CD4-positive, alpha-beta T cell treated with Interleukin-4 for 4 hours (primary cell): ENCODE measurements at regions not wholly inside any gene's neighbourhood (a gene's known extent, or its start where the extent isn't known, plus 50 kb on each side); places are given as distances from the start of the nearest gene placed in this dataset.
A peak's percentile ranks its signal among the peaks of the same experiment; 100 is the strongest.
"Not testable (repeated sequence)": the region's sequence is repeated elsewhere in the genome, so short reads cannot be mapped to it uniquely, and the experiment has no call there.

Experiments
- DNase-seq: peaks from one replicate; pipeline ENCODE4 v3.0.0-alpha.2; 2020

DNA sequence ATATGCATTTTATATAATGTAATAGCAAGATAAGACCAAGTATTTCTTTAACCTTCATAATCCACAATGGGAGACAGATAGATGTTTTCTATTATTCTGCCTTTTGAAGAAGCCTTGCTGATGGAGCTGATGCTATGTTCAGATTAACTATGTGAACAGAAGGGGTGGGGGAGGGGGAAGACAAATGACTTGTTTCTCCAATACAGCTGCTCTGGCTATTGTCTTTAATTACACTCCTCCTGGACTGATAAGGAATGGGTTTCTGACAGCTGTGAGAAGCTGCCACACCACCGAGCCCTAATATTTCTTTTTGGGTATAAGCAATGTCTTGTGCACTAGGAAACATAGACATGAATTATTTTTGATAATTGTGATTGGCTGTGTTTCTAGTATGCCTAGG, 62.0 kb downstream of the CAVIN4 start:
- no peak for DNase-seq

DNA sequence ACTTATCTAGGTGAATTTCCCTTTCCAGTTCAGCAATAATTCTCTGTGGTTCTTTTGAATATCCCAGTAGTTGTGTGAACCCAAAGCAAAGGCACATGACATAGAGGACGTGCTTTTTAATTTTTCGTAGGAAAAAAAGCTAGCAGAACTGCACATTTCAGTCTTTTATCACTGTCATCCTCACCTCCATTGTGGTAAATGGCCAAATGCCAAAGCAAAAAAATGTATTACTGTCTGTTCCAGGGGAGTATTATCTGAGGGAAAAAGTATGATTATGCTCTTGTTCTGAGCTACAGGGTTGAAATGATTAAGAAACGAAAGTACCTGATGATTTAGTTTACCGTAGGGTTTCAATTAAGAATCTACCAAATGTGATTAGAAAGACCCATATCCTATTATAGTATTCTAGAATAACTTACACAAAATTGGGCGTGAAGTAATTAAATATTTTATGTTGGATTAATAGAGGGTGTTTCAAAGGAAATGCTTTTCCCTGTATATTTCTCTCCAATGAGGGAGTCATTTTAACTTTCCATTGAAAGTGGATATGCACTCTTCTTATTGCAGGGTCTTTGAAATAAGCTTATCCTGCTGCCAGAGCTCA, 62.7 kb downstream of the CAVIN4 start:
- DNase-seq, result no peak

DNA sequence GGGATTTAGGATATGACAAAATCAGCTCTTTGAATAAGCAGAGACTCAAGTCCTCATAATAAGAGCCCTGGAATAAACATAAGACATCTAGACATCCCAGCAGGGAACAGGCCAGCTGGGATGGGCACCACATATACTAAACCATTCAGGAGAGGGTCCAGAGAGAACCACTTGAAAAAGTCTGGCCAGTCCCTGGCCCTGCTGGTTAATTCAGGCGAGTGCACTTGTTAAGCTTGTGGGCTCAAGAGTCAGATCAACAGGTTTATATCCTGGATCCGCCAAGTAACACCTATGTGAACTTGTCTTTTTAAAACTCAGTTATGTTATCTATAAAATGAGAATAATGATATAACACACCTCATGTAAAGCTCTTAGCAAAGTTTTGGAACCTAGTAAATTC, 63.3 kb downstream of the CAVIN4 start:
- DNase-seq, result no peak

DNA sequence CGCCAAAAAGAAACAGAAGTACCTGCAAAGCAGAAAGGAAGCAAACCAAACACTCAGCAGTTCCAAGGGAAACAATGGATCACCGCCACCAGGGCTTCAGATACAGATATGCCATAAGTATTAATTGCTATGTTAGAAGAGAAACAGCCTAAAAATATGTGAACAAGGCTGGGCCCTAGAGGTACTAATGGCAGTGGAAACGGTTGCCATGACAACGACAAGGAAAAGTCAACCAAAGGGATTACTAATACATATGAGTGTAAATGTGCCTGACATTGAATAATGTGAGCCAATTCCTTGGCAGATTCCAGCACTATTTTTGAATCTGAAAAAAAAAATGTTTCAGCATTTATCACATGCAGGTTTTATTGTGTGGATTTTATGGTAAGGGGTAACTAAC, 75.0 kb downstream of the CAVIN4 start:
- no peak for DNase-seq

DNA sequence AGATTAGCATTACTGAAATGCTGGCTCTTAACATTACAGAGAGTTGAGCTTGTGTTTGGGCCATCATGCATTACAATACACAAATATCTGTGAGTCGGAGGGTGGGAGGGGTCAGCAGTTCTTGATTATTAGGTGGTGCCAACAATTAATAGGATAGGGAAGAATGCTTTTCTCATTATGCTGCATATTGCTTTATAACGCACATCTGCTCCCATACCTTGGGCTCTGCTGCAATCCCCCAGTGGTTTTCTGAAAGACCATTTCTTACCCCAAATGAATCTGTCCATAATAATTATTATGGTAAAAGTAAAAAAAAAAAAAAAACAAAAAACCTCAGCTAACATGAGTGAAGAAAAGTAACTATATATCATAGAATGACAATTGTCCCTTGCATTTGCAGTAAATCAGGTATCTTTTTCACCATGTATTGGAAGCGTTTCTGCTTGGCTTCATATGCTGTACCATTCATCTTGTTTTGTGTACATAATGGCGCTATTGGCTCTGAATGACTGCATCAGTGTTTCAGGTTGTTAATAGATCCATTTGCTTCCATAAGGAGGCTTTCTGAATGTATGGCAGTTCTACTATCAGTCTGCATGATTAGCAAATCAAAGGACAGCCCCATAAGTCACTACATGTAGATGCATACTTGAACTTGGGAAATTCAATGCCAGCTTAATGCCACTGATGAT, 75.9 kb downstream of the CAVIN4 start:
- DNase-seq, result no peak

DNA sequence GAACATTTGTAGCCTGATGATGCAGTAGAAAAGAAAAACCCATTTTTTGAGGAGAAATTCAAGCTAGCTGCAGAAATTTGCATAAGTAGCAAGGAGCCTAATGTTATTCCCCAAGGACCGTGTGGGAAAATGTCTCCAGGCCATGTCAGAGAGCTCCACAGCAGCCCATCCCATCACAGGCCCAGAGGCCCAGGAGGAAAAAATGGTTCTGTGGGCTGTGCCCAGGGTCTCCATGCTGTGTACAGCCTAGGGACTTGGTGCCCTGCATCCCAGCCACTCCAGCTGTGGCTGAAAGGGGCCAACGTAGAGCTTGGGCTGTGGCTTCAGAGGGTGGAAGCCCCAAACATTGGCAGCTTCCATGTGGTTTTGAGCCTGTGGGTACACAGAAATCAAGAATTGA, 79.0 kb downstream of the CAVIN4 start:
- DNase-seq, result not testable (repeated sequence)

DNA sequence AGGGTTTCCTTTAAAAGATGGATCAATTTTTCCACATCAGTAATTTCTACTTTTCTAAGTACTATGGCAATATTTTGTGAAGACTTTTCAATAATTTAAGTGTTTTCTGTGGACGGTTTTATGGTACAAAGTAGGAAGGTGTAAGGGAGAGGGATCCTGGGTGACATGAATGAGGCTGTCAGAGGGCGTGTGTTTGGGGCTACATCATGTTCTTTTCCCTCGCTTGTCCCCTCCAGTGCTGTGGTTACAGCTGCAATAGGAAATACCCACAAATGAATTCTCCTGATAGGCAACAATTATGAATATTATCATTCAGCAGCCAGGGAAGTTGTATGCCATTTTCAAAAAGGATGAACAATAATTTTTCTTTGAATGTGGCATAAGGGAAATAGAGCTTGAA, 83.8 kb downstream of the CAVIN4 start:
- no peak for DNase-seq

DNA sequence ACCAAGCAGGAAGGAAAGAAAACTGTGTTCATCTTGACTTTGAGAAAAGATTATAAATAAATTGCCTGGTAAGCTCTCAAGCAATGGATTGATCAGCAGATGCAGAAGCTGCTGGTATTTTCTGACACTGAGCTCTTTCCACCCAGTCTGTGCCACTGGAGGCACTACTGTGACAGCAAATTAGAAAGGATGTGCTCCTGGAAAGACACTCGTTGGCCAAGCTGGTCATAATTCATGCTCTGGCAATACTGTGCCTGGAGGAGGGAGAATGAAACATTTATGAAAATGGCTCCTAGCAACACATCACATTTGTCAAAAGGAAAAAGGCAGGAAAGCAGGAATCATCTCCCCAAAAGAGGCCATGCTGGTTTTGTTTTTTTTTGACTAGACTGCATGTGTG, 84.2 kb downstream of the CAVIN4 start:
- no peak for DNase-seq

DNA sequence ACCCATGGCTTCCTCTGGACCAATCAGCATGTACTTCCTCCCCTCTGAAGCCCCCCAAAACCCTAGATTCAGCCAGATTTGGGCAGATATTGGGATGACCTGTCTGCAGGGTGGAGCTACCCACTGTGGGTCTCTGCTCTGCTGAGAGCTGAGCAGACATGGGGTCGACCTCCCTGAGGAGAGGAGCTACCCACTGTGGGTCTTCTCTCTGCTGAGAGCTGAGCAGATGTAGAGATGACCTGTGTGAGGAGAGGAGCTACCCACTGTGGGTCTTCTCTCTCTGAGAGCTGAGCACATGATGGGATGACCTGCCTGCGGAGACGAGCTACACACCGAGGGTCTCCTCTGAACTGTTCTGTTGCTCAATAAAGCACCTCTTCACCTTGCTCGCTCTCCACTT, 89.6 kb downstream of the CAVIN4 start:
- no peak for DNase-seq

DNA sequence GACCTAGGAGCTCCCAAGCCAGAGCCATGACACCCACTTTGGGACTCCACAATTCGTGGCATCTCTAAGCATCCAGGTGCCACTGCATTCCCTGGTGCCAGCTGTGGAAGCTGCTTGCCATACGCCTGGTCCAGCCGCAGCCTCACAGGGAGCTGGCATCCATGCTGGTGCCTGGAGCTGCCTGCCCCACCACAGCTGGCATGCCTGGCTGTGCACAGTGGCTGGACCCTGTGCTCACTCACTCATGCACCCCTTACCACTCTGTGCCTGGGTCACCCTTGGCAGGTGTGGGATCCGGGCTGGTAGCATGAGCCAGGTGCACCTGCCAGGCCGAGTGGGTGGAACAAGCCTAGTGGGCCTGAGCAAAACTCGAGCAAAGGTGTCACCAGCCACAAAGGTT, 90.1 kb downstream of the CAVIN4 start:
- no peak for DNase-seq

DNA sequence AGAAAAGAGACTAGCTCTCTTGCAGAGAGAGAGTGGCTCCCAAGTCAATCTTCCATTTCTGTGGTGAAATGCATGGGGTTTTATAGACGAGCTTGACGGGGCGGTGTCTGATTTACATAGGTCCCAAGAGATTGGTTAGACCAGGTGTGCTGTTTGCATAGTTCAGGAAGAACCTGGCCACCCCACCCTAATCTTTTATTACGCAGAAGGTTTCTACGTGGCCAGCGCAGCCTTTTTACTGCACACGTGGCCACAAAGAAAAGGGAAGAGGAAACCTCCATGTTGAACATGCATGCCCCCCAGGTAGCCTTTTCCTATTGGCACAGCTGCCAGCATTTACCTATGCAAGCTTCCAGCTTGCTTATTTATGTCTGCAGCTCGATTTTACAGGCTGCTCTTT, 92.1 kb downstream of the CAVIN4 start:
- no peak for DNase-seq

DNA sequence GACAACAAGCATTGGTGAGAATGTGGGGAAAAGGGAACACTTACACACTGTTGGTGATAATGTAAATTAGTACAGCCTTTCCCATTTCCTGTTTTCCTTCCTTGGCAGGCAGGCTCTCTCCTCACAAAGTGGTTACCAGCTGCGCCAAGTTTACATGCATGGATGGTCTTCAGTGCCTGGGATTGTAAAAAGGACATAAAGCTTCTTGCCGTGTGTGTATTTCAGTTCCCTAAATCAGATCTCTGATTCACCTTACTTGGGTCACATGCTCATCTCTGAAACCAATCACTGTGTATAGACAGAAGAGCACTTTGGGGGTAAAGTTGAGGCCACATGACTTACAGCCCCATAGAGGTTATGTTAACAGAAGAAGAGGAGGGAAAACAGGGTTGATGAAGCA, 92.8 kb downstream of the CAVIN4 start:
- no peak for DNase-seq

DNA sequence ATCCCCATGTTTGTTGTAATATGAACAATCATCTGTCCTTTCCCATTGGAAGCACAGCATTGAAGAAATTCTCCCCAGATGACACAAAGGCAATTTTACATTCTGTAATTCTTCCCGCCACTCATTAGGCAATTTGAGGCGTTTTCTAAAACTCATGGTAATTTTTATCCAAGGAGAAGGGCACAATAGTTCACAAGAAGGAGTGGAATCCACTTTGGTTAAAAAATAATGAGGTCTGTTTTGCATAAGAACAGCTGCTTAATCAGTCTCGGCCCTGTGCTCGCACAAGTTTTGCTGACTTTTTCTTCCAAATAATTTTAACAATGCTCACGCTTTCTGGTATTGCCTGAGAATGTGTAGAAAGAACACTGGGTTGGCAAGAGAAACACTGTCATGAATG, 94.0 kb downstream of the CAVIN4 start:
- no peak for DNase-seq

DNA sequence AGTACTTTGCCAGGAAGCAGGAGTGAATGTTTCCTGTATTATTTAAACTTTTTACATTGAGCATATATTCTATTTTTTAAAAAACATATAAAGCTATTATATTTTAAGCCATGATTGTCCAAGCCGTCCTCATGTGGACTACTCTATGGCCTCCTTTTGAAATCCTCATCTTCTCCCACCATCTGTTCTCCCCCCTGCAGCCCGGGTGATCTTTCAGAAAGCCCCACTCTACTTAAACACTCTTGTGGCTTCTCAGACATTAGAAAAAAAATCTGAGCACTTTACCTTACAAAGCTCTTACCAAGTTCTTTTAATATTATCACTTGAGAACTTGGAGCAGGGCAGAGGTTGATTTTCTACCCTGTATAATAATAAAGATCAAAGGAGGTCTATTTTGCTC, 95.4 kb downstream of the CAVIN4 start:
- no peak for DNase-seq

DNA sequence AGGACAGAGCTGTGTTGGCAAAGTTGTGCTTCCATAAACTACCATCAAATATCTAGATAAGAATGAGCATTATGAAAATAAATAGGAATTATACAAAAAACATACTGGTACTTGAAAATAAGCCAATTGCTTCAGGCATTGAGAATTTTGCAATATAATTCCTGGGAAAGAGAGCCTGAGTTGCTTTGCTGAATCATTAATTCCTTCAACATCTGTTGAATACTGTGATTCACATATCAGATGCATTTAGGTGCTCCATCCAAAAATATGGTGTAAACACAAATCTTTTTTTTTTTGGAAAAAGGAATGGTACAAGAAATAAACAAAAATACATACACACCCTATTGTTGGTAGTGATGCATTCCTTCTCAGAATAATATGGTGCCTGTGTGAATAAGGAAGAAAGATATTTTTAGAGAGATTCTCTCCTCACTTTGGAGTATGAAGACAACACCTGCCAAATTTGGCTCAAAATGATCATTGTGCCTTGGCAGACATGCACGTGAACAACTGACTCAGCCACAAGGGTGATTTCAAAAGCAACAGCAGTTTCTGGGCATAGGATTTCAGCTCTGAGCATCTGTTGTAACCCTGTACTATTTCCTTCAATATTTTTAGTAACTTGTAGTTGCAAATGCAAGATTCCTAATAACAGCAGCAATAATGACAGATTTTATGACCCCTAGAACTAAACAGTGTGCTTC, 96.7 kb downstream of the CAVIN4 start:
- DNase-seq, result no peak

DNA sequence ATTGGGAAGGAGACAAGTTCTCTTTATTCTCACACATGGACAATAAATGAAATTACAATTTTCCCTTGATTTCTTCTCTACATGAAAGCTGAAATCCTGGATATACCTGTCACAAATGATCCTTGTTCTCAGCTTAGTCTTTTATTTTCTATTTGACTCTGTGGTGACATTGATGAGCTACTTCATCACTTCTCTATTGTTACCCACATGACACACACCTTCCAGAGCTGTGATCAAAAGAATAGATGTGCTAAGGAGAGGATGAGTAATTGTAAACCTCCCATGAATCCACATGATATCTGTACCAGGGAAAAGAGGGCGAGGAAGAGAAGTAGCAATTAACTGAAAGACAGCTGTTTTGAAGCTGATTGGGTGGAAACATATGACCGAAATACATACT, 102.0 kb downstream of the CAVIN4 start:
- DNase-seq, result no peak

DNA sequence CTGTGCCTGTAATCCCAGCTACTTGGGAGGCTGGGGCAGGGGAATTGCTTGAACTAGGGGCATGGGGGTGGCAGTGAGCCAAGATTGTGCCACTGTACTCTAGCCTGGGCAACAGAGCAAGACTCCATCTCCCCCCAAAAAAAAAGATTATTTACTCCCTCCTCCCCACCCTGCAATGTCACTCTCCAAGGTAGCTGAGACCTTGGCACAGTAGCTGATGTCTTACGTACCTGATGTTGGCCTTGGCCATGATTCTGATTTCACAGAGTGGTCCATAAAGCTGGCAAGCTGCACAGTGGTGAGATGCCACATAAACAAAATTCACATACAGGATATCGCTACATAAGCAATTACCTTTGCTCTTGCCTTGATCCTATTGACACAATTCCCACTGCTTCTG, 108.5 kb downstream of the CAVIN4 start:
- no peak for DNase-seq

DNA sequence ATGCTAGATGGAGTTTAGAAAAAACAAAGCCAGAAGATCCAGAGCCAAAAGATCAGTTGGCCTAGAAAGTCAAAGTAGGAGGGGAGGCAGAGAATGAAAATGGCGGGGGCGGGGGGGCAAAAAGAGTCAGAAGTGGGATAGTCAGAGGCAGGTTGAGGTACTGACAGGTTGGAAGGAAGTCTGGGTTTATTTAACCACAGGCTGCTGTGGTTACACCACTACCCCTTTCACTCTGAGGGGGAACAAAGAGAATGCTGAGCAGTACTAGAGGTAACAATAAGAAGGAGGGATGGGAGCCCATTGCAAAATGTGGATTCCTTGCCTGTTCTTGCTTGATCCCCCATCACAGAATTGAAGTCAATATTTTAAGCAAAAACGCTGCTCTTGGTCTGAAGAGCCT, 111.8 kb downstream of the CAVIN4 start:
- no peak for DNase-seq

DNA sequence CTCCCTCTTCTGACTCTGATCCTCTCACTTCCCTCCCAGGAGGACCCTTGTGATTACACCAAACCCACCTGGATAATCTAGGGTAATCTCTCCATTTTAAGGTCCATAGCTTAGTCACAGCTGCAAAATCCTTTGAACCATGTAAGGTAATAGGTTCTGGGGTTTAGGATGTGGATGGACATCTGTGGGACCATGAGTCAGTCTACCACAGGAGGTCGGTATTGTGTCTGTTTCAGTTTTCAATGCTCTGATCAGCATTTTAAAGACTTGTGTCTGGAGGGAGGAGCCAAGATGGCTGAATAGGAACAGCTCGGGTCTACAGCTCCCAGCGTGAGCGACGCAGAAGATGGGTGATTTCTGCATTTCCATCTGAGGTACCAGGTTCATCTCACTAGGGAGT, 112.6 kb downstream of the CAVIN4 start:
- no peak for DNase-seq

DNA sequence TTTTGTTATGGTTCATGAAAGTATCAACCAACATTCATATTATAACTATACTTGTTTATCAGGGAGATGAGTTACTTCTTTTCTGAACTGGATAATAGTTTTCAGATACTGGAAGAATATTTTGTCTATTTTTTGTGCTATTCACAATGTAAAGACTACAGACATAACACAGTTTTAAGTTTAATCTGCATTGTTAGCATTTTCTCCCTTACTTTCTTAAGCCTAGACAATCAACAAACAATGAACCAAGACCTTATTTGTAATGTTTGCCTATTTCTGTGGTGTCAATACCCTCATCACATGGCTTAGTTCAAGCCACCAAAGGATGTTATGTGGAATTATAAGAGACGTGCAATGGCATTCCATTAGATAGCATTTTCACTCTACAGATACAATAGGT, 119.5 kb downstream of the CAVIN4 start:
- no peak for DNase-seq

DNA sequence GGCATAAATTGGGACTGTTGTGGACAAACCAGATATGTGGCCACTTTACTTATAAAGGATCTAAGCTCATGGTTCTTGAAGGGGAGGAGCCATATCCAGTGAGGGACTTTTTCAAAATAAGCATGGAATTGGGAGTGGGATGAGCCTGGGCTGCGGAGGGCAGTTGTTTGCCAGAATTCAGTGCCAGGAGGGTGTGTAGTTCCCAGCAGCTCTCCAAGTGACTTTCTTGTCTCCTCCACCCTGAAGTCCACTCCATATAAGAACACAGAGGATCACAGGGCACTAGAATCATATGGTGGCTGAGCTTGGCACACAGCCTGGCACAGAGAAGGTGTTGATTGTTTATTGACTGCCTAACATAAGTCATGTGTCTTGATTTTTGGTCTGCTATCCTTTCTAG, 121.1 kb downstream of the CAVIN4 start:
- DNase-seq, result no peak

DNA sequence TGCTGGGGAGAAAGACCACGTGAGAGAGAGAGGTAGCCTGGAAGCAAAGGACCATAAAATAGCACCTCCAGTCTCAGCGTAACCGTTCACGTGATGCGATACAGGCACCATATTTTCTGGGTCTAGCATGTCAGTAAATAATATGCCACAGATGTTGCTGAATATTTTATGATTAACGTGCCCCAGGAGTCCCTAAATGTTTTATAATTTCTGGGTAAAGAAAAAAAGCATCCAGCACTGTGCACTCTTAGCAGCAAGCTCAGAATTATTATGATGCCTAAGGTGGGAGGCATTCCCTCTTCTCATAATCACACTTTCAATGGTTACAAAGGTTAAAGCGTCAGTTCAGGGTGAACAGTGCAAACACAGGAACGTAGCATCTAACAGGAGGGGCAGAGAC, 121.8 kb downstream of the CAVIN4 start:
- DNase-seq, result no peak

DNA sequence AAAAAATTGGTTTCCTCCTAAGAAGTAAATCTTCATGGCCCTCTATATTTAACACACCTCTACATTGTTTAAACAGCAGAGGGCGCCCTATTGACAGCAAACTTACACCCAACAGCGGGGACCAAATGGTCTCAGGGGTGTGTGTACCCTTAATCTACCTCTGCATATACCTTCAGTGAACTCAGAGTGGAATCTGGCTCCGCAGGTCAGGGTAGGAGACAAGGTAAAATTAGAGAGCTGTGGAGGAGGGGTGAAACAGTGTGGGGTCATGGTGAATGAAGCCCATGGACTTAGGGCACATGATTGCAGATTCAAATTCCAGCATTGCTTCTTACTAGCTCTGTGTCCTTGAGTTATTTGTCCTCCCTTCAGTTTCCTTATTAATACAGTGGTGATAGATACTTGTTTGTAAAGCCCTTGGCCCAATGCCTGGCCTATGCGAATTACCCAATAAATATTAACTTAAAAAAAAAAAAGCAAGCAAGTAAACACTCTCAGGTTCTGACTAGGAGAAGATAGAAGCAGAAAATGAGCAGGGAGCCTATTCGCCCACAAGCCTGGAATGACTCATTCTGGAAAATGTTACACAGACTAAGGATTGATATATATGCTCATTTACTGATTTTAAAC, 122.9 kb downstream of the CAVIN4 start:
- DNase-seq, result peak; percentile 6
